ENCODE measurements at regions not wholly inside any gene's neighbourhood (a gene's known extent, or its start where the extent isn't known, plus 50 kb on each side); places are given as distances from the start of the nearest gene placed in this dataset.

GRCh38 chr3:43201581-43201980 lies 84.8 kb upstream of the SNRK start:
- no peak overlapping the region for H3K27ac ChIP-seq (ENCODE audit: insufficient read depth, low read depth, low read length)
- dilution Hi-C loops (cut with MboI; ENCODE audit: extremely low pct_ligation_motif_present, low sequenced_read_pairs) (no loop called here), intact Hi-C loops (cut with micrococcal nuclease) (no loop called here)
- H3K9me1 ChIP-seq (replicated peaks; ENCODE audit: control insufficient read depth, extremely low read depth, insufficient read depth, low read length), result no peaks in the 10 kb centered on the region
- H4K20me1 ChIP-seq (replicated peaks; ENCODE audit: control insufficient read depth, extremely low read depth, insufficient read depth, low read length), result no peaks in the 10 kb centered on the region
- H3K79me2 ChIP-seq (ENCODE audit: control insufficient read depth, insufficient read depth, low read length), result no peaks in the 10 kb centered on the region
- peaks cover 14% of the 10 kb centered on the region for H3K4me1 ChIP-seq (ENCODE audit: control insufficient read depth, extremely low read depth, insufficient read depth, low read length)
- no peaks in the 10 kb centered on the region for H3K27me3 ChIP-seq (ENCODE audit: control insufficient read depth in 2 of 2, insufficient read depth in 2 of 2, low read length in 2 of 2)
- no peak overlapping the region for H2AFZ ChIP-seq (ENCODE audit: low read depth, low read length)
- H3K4me3 ChIP-seq (replicated peaks in 1 of 3; ENCODE audit: insufficient read depth in 1 of 3, low read depth in 1 of 3, low read length in 3 of 3), result no peak overlapping the region
- H3K36me3 ChIP-seq (ENCODE audit: control insufficient read depth in 2 of 2, extremely low read depth in 1 of 2, insufficient read depth in 2 of 2, low read length in 2 of 2), result no peaks in the 10 kb centered on the region
- TF ChIP-seq JUN (IDR thresholded peaks at IDR 0.05; ENCODE audit: borderline replicate concordance, insufficient read depth, insufficient read length, low read depth), result no peak
- no peak for TF ChIP-seq POLR2A (IDR thresholded peaks at IDR 0.05; ENCODE audit: low read depth, low read length)
- no peak for TF ChIP-seq GATA2 (IDR thresholded peaks at IDR 0.05; ENCODE audit: insufficient read depth, insufficient read length, low read depth, low read length)
- TF ChIP-seq EZH2 (IDR thresholded peaks at IDR 0.05; ENCODE audit: borderline replicate concordance, low read depth, low read length, severe bottlenecking), result no peak
- TF ChIP-seq FOS (IDR thresholded peaks at IDR 0.05; ENCODE audit: borderline replicate concordance, insufficient read depth, low read length), result no peak
- no peak for TF ChIP-seq MAX (IDR thresholded peaks at IDR 0.05; ENCODE audit: insufficient read depth, insufficient read length)
- TF ChIP-seq MYC (IDR thresholded peaks at IDR 0.05; ENCODE audit: low read depth, low read length), result no peak
- TF ChIP-seq CTCF (IDR thresholded peaks at IDR 0.05; ENCODE audit: extremely low read depth in 1 of 2, insufficient read depth in 1 of 2, low read depth in 1 of 2, low read length in 2 of 2), result no peak
- TF ChIP-seq POLR2AphosphoS5 (IDR thresholded peaks at IDR 0.05; ENCODE audit: insufficient read depth, low read depth, low read length), result no peak
- no peaks in the 10 kb centered on the region for H3K9me3 ChIP-seq (replicated peaks; ENCODE audit: control insufficient read depth, insufficient read depth, low read length)
- FAIRE-seq (no peak), DNase-seq (ENCODE audit: low read depth, low spot score) (no peak)
- BruUV-seq (replicated peaks), result no TSS peak
- ChIA-PET POLR2A (no interaction called here), CTCF (interaction anchor here (1.6 kb wide), 1 partner anchor 39 kb away, joined by 3 read pairs; no protein-coding TSS in a partner anchor)
- H3K9ac ChIP-seq (replicated peaks; ENCODE audit: extremely low read depth, insufficient read depth, low read length), result no peak overlapping the region
- H3K4me2 ChIP-seq (ENCODE audit: insufficient read depth, low read length), result no peak overlapping the region
